Activated CD8-positive, alpha-beta memory T cell treated with anti-CD3 and anti-CD28 coated beads, Interleukin-2, amount 10 ng/mL, durations not matched to agents 7 days and 5 days (primary cell): ENCODE measurements at regions not wholly inside any gene's neighbourhood (a gene's known extent, or its start where the extent isn't known, plus 50 kb on each side); places are given as distances from the start of the nearest gene placed in this dataset.

Source experiments
- ATAC-seq: fragments of 150-1000 bp; cut with Tn5 transposase; one replicate; pipeline ENCODE4 v1.10.0; 2021; ENCODE audit warnings: moderate library complexity
- CTCF ChIA-PET: fragments of 350-600 bp; sonication (Branson Sonifier 250); formaldehyde crosslinking; loops from one replicate; lab custom pipeline; 2021; ENCODE audit warnings: antibody characterized with exemption; lab: Charles Lee
- DNase-seq: peaks from one replicate; pipeline ENCODE4 v3.0.0-alpha.2; 2020
- H3K27ac Mint-ChIP-seq: one replicate; pipeline ENCODE4 v1.8.0; 2021; ENCODE audit warnings: mild to moderate bottlenecking, mixed read lengths
- H3K27me3 Mint-ChIP-seq: one replicate; pipeline ENCODE4 v1.8.0; 2021; ENCODE audit warnings: mixed read lengths
- H3K36me3 Mint-ChIP-seq: one replicate; pipeline ENCODE4 v1.8.0; 2021; ENCODE audit warnings: mild to moderate bottlenecking, mixed read lengths
- H3K4me1 Mint-ChIP-seq: one replicate; pipeline ENCODE4 v1.8.0; 2021; ENCODE audit warnings: mixed read lengths
- H3K4me3 Mint-ChIP-seq: one replicate; pipeline ENCODE4 v1.8.0; 2021; ENCODE audit warnings: mild to moderate bottlenecking, moderate library complexity, mixed read lengths
- H3K9me3 Mint-ChIP-seq: one replicate; pipeline ENCODE4 v1.8.0; 2022; ENCODE audit warnings: low read depth, mixed read lengths

DNA sequence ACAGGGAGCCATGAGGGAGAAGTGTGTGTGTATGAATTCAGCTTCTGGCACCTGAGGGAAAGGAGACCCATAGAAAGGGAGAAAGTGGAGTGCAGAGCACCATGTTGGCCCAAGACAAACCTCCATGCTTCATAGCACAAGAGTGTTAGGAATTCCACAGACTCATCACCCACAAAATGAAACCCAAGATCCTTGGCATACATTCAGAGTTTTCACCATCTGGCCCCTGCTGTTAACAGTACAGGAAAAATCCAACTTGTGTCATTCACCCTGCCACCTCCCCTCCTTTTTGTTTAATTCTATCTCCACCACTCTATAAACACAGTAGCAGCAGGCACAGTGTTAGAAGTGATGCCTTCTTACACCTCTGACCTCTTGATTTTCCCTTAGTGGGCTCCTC, 60.0 kb upstream of the MNS1 start:
- ATAC-seq (no peak), DNase-seq (no peak)
- Mint-ChIP-seq H3K4me1 (no peaks in the 10 kb centered on the region), H3K27me3 (peaks cover 36% of the 10 kb centered on the region), H3K4me3 (no peak overlapping the region), H3K36me3 (no peaks in the 10 kb centered on the region), H3K9me3 (no peaks in the 10 kb centered on the region), H3K27ac (no peak overlapping the region)
- CTCF ChIA-PET, result no interaction called here

DNA sequence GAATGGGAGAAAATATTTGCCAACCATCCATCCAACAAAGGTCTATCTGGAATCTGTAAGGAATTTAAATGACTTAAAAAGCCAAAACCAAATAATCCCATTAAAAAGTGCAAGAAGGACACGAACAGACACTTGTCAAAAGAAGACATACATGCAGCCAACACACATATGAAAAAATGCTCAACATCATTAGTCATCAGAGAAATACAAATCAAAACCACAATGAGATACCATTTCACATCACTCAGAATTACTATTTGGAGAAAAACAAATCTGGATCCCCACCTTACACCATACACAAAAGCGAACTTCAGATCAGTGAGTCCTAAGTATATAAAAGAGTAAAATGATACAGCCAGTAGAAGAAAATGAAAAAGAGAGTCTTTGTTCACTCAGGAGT, 58.6 kb upstream of the MNS1 start:
- DNase-seq, result no peak
- ATAC-seq, result no peak
- no peaks in the 10 kb centered on the region for H3K4me1 Mint-ChIP-seq
- no peak overlapping the region for H3K27ac Mint-ChIP-seq
- CTCF ChIA-PET, result no interaction called here
- no peaks in the 10 kb centered on the region for H3K36me3 Mint-ChIP-seq
- H3K9me3 Mint-ChIP-seq, result no peaks in the 10 kb centered on the region
- no peak overlapping the region for H3K4me3 Mint-ChIP-seq
- H3K27me3 Mint-ChIP-seq, result peaks cover 37% of the 10 kb centered on the region

DNA sequence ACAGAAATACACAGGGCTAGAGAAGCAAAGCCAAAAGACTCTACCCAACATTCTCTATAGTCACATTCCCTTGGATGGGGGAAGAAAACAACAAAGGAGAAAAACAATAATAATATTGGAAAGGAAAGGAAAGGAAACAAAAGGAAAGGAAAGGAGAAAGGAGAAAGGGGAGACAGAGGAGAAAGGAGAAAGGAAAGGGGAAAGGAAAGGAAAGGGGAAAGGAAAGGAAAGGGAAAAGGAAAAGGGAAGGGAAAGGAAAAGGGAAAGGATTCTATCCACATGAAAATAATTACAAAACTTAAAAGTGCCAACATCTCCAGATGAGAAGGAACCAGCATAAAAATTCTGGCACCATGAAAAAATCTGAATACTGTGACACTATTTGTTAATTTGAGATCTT, 54.1 kb upstream of the MNS1 start:
- H3K27ac Mint-ChIP-seq, result no peak overlapping the region
- H3K4me3 Mint-ChIP-seq, result no peak overlapping the region
- CTCF ChIA-PET, result no interaction called here
- peaks cover 2% of the 10 kb centered on the region for H3K36me3 Mint-ChIP-seq
- peaks cover 31% of the 10 kb centered on the region for H3K27me3 Mint-ChIP-seq
- no peak for DNase-seq
- H3K4me1 Mint-ChIP-seq, result no peaks in the 10 kb centered on the region
- peaks cover 7% of the 10 kb centered on the region for H3K9me3 Mint-ChIP-seq
- ATAC-seq, result no peak
